NB4 (cell line): ENCODE measurements at regions not wholly inside any gene's neighbourhood (a gene's known extent, or its start where the extent isn't known, plus 50 kb on each side); places are given as distances from the start of the nearest gene placed in this dataset.

ENCODE experiments used
- DNase-seq: peaks from one replicate; pipeline ENCODE4 v3.0.0; 2010; ENCODE audit warnings: low read depth
- H3K4me3 ChIP-seq: one replicate; pipeline ENCODE4 v1.5.1; 2011; ENCODE audit warnings: mild to moderate bottlenecking, low read depth, low read length, moderate library complexity
- MYC ChIP-seq: IDR thresholded peaks from 2 replicates; pipeline ENCODE4 v1.6.1; 2011; ENCODE audit warnings: low read depth, low read length
- POLR2A ChIP-seq: IDR thresholded peaks from 2 replicates; pipeline ENCODE4 v1.6.1; 2011; ENCODE audit warnings: mild to moderate bottlenecking; ENCODE audit not compliant: insufficient read length; ENCODE audit errors: extremely low read depth
- TF ChIP-seq, protein P1 (sequence below): IDR thresholded peaks from 2 replicates; pipeline ENCODE4 v1.6.1; 2011; ENCODE audit warnings: low read depth, low read length
- TF ChIP-seq, protein P2 (sequence below): IDR thresholded peaks from one replicate; pipeline ENCODE4 v1.5.1; 2012; ENCODE audit warnings: low read depth, low read length

DNA sequence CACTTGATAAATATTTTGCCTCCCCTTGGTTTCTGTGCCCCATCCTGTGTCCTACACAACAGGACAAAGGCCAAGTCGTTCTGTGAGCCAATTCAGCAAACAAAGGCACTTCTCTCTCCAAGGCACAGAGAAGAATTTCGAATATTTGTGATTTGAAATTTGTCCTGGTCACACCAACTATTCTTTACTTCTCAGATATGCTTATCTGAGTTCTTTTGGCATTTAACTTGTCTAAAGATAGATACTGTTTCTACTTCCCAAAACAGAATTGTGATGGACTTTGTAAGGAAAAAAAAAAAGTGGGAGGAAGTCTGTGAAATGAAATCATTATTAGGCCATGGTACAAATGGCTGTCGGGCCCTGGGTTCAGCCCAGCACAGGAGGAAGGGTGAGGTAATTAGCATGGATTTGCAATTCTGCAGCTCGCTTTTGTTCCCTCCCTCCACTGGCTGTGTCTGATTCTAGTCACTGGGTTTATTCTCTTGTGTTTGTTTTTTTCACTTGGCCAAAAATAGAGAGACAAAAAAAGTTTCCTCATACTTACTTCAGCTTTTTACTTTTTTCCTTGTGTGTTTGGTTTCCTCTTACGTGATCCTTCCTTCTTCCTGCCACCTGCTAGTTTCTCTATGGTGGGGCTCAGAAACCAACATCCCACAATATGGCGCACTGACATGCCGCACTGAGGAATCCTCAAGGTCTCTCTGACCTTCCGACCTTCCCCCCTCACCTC, 108.2 kb upstream of the MKLN1 start:
- TF ChIP-seq, protein P1, sequence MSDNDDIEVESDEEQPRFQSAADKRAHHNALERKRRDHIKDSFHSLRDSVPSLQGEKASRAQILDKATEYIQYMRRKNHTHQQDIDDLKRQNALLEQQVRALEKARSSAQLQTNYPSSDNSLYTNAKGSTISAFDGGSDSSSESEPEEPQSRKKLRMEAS: no peak
- TF ChIP-seq MYC: no peak
- TF ChIP-seq POLR2A: no peak
- TF ChIP-seq, protein P2, sequence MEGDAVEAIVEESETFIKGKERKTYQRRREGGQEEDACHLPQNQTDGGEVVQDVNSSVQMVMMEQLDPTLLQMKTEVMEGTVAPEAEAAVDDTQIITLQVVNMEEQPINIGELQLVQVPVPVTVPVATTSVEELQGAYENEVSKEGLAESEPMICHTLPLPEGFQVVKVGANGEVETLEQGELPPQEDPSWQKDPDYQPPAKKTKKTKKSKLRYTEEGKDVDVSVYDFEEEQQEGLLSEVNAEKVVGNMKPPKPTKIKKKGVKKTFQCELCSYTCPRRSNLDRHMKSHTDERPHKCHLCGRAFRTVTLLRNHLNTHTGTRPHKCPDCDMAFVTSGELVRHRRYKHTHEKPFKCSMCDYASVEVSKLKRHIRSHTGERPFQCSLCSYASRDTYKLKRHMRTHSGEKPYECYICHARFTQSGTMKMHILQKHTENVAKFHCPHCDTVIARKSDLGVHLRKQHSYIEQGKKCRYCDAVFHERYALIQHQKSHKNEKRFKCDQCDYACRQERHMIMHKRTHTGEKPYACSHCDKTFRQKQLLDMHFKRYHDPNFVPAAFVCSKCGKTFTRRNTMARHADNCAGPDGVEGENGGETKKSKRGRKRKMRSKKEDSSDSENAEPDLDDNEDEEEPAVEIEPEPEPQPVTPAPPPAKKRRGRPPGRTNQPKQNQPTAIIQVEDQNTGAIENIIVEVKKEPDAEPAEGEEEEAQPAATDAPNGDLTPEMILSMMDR: no peak
- DNase-seq: no peak
- no peak overlapping the region for H3K4me3 ChIP-seq

DNA sequence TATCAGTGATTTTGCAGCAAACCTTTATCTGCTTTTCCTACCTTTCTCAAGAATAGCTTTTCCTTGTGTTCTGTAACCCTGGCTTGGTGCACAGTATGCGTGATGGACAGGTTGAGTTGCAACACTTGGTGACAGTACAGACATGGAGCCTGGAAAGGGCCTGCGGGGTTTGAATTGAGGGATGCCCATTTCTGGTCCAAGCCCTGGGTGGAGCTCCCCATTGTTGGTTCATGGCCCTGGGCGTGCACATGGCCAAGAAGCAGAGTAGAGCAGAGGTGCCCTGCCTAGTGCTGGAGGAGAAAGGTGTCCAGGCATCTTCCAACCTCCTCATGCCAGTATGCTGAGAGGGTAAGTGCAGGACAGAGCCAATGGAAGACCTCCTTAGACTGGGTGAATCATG, 106.6 kb upstream of the MKLN1 start:
- no peak for DNase-seq
- no peak overlapping the region for H3K4me3 ChIP-seq

DNA sequence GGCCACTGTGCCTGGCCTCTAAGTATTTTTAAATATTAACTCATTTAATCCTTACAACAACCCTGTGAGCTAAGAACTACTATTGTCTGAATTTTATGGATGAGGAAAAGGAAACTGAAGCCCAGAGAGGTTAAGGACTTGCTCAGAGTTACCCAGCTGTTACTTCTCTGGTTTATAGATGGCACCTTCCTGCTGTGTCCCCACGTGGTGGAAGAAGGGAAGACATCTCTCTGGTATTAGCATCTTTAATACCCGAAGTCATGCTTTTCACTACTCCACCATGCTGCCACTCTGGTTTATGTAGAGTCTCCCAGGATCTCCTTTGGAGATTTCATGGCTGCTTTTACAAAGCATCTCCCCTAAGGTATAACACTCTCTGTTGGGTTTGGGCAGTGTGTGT, 105.5 kb upstream of the MKLN1 start:
- H3K4me3 ChIP-seq: no peak overlapping the region
- DNase-seq: no peak
- TF ChIP-seq, protein P2: no peak
- TF ChIP-seq POLR2A (no peak), MYC (no peak)
- TF ChIP-seq, protein P1: no peak

More for the DNA sequence above, 106.6 kb upstream of the MKLN1 start:
- TF ChIP-seq, protein P1: no peak
- TF ChIP-seq POLR2A: no peak

DNA sequence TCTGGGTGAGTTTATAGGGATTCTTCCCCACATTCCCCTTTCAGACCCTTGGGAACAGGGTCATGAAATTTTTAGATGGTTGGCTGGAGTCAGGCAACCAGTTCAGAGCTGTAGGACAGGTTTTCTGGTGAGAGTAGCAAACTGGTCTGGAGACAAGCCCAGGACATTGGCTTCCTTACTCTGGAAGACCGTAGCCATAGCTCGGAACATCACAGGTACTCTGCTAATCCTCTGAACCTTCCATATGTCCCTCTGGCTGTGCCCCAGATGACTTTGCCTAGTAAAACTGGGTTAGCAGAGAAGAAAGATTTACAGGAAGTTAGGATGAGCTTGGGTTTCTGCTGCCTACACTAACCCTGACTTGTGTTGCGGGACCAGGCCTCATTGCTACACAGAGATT, 104.5 kb upstream of the MKLN1 start:
- TF ChIP-seq, protein P1: no peak
- TF ChIP-seq, protein P2: no peak
- TF ChIP-seq POLR2A: no peak
- no peak for TF ChIP-seq MYC
- no peak overlapping the region for H3K4me3 ChIP-seq
- no peak for DNase-seq

DNA sequence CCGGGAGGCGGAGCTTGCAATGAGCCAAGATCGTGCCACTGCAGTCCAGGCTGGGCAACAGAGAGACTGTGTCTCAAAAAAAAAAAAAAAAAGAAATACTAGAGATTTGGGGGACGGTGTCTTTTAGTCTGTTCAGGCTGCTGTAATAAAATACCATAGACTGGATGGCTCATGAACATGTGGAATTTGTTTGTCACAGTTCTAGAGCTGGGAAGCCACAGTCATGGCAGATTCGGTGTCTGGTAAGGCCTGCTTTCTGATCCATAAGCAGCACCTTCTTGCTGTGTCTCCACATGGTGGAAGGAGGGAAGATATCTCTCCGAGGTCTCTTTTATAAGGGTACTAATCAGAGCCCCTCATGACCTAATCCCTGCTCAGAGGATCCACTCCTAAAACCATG, 102.7 kb upstream of the MKLN1 start:
- no peak for DNase-seq
- TF ChIP-seq, protein P2: no peak
- TF ChIP-seq, protein P1: no peak
- TF ChIP-seq MYC (no peak), POLR2A (no peak)
- no peak overlapping the region for H3K4me3 ChIP-seq

DNA sequence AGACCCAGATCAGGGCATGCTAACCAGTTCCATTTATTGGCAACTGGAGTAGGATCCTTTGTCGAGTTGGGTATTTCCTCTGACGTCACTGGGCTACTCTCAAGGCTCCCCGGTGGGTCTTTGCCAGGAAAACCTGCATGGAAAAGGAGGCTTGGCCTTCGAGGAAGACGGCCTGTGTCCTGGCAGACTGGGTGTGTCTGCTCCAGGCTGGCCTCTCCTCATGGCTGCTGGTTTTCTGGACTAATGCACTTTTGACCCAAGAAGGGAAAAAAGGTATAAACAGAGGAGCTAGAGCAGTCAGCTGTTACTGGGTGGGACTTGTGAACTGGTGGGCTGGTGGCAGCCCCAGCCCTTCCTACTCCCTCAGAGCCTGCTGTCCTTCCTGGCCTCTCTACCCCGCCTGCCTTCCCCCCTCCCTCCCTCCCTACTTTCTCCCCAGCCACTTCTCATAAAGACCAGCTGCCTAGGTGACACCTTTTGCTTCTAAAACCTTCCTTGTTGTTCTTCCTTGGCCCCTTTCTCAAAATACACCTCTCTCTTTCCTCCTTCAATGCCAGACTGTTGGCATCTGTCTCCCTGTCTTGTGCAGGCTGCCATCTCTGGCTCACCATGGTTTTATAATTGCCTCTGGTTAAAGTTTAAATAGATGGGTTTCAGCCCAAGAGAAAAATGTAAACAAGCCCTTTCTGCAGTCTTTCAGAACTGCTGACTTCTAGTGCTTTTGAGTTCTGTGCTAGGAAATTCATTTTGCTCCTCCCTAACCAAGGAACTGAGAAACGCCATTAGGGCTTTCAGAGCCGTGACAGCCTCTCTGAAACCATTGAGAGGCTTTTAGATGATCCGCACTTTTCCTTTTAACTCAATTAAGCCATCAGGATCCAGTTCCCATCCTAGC, 101.8 kb upstream of the MKLN1 start:
- no peak for DNase-seq
- TF ChIP-seq, protein P1: no peak
- TF ChIP-seq, protein P2: no peak
- TF ChIP-seq MYC (no peak), POLR2A (no peak)
- no peak overlapping the region for H3K4me3 ChIP-seq
